Suprapubic skin (tissue), 3 donors: ENCODE measurements at regions not wholly inside any gene's neighbourhood (a gene's known extent, or its start where the extent isn't known, plus 50 kb on each side); places are given as distances from the start of the nearest gene placed in this dataset.

Experiments used
- POLR2A ChIP-seq, 2 donors: fragments of 450-650 bp; IDR thresholded peaks; one replicate each; pipeline ENCODE4 v1.6.1; 2017; ENCODE audit warnings: antibody characterized with exemption in 2 of 2, mild to moderate bottlenecking in 2 of 2, moderate library complexity in 2 of 2
- TF ChIP-seq, protein P1 (sequence below), 2 donors: fragments of 200-600 bp in 1 of 2; fragments of 450-650 bp in 1 of 2; sonication (generic) in 1 of 2; IDR thresholded peaks; one replicate each; pipeline ENCODE4 v1.5.1; 2016 to 2019; ENCODE audit warnings: antibody characterized with exemption in 2 of 2, mild to moderate bottlenecking in 1 of 2, moderate library complexity in 1 of 2

DNA sequence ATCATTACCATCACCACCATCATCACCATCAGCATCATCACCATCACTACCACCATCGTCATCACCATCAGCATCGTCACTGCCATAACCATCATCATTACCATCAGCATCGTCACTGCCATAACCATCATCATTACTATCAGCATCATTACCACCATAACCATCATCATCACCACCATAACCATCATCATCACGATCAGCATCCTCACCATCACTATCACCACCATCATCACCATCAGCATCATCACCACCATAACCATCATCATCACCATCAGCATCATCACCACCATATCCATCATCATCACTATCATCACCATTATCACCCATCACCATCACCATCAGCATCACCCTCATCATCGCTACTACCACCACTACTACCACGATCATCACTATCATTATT is 493.9 kb upstream of the TBX3 start:
- TF ChIP-seq, protein P1, sequence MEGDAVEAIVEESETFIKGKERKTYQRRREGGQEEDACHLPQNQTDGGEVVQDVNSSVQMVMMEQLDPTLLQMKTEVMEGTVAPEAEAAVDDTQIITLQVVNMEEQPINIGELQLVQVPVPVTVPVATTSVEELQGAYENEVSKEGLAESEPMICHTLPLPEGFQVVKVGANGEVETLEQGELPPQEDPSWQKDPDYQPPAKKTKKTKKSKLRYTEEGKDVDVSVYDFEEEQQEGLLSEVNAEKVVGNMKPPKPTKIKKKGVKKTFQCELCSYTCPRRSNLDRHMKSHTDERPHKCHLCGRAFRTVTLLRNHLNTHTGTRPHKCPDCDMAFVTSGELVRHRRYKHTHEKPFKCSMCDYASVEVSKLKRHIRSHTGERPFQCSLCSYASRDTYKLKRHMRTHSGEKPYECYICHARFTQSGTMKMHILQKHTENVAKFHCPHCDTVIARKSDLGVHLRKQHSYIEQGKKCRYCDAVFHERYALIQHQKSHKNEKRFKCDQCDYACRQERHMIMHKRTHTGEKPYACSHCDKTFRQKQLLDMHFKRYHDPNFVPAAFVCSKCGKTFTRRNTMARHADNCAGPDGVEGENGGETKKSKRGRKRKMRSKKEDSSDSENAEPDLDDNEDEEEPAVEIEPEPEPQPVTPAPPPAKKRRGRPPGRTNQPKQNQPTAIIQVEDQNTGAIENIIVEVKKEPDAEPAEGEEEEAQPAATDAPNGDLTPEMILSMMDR (IDR thresholded peaks at IDR 0.05), result no peak
- no peak for TF ChIP-seq POLR2A (IDR thresholded peaks at IDR 0.05)
